A673 (cell line): ENCODE measurements at regions not wholly inside any gene's neighbourhood (a gene's known extent, or its start where the extent isn't known, plus 50 kb on each side); places are given as distances from the start of the nearest gene placed in this dataset. TPM values are rescaled to one million over a fixed set of nuclear protein-coding genes. Genes with fewer than 3 reads are reported as not detected.

Experiments used
- BruUV-seq: library from RNA; stranded (reverse); fragments of 400-500 nt; replicated peaks from 2 replicates; lab custom pipeline; 2021; lab: Mats Ljungman, UMichigan
- CTCF ChIA-PET: fragments of 300-600 bp; sonication (Branson Sonifier 250); formaldehyde crosslinking; loops from one replicate; lab custom pipeline; 2022; ENCODE audit warnings: antibody characterized with exemption; lab: Charles Lee
- POLR2A ChIA-PET: fragments of 300-600 bp; sonication (Branson Sonifier 250); formaldehyde crosslinking; loops from one replicate; lab custom pipeline; 2022; ENCODE audit warnings: antibody characterized with exemption; ENCODE audit not compliant: low non-redundant PET; lab: Charles Lee
- DNase-seq: peaks from one replicate; pipeline ENCODE4 v3.0.0-alpha.2; 2015; ENCODE audit warnings: low spot score
- H3K27ac ChIP-seq: fragments of 200-600 bp; sonication (generic); 2 replicates; pipeline ENCODE4 v1.5.1; 2016; ENCODE audit warnings: mixed run types, low read depth, mild to moderate bottlenecking, mixed read lengths, antibody characterized with exemption, low read length; ENCODE audit not compliant: poor library complexity, severe bottlenecking
- H3K27me3 ChIP-seq: fragments of 200-600 bp; sonication (generic); replicated peaks from 2 replicates; pipeline ENCODE4 v1.6.1; 2017; ENCODE audit warnings: mixed run types, low read depth, mild to moderate bottlenecking, mixed read lengths, antibody characterized with exemption, low read length; ENCODE audit not compliant: insufficient read depth, poor library complexity
- H3K36me3 ChIP-seq: fragments of 200-600 bp; sonication (generic); 2 replicates; pipeline ENCODE4 v1.6.1; 2016; ENCODE audit warnings: mixed run types, mild to moderate bottlenecking, mixed read lengths, antibody characterized with exemption, low read length; ENCODE audit not compliant: insufficient read depth, poor library complexity, severe bottlenecking
- H3K4me1 ChIP-seq: fragments of 200-600 bp; sonication (generic); 2 replicates; pipeline ENCODE4 v1.6.1; 2017; ENCODE audit warnings: mixed run types, mild to moderate bottlenecking, mixed read lengths, antibody characterized with exemption, low read length; ENCODE audit not compliant: insufficient read depth, poor library complexity, severe bottlenecking
- H3K4me3 ChIP-seq: fragments of 200-600 bp; sonication (generic); 2 replicates; pipeline ENCODE4 v1.5.1; 2016; ENCODE audit warnings: low read depth, mixed run types, mild to moderate bottlenecking, mixed read lengths, low read length; ENCODE audit not compliant: poor library complexity, severe bottlenecking
- H3K9me3 ChIP-seq: fragments of 200-600 bp; sonication (generic); 2 replicates; pipeline ENCODE4 v1.6.1; 2016; ENCODE audit warnings: mixed run types, low read depth, mild to moderate bottlenecking, mixed read lengths, antibody characterized with exemption, low read length; ENCODE audit not compliant: poor library complexity, severe bottlenecking
- EZH2 ChIP-seq: fragments of 200-600 bp; sonication (generic); IDR thresholded peaks from 2 replicates; pipeline ENCODE4 v1.6.1; 2017; ENCODE audit warnings: borderline replicate concordance, low read depth, mild to moderate bottlenecking, mixed read lengths, antibody characterized with exemption, low read length; ENCODE audit not compliant: poor library complexity, severe bottlenecking
- intact Hi-C: fragments of 100-400 bp; cut with micrococcal nuclease; formaldehyde crosslinking; loops from one replicate; pipeline ENCODE4 v1.10.0; 2022; ENCODE audit not compliant: unreplicated experiment
- microRNA-seq: library from miRNA; unstranded; fragments of <30 nt; microRNA quantifications from one replicate; pipeline ENCODE4 v1.2.0, GENCODE V29; 2021
- TF ChIP-seq, protein P1 (sequence below): fragments of 300-800, 200-600 bp; sonication (generic); conservative IDR thresholded peaks from 2 replicates; pipeline ENCODE4 v1.5.1; 2017; ENCODE audit warnings: low read depth, mild to moderate bottlenecking, antibody characterized with exemption, low read length, moderate library complexity, mixed read lengths

DNA sequence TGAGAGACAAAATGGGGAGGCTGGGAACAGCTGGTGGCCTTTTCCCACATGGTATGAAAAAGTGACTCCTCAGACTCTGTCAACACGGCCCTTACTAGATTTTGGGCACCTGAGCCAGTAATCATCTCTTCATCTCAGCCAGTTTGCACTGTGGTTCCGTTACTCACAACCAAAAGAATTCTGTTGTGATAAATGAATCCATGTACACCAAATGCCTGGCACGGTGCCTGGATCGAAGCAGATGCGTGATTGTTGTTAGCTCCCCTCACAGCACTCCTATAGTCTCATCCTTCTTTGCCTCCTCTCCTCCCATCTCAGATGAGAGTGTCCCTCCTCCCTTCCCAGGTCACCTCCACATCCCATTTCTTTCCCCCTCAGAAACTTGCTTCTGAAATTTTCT is 57.9 kb upstream of the GJB5 start:
- intact Hi-C loops: no loop called here
- no peak for DNase-seq
- TF ChIP-seq, protein P1, sequence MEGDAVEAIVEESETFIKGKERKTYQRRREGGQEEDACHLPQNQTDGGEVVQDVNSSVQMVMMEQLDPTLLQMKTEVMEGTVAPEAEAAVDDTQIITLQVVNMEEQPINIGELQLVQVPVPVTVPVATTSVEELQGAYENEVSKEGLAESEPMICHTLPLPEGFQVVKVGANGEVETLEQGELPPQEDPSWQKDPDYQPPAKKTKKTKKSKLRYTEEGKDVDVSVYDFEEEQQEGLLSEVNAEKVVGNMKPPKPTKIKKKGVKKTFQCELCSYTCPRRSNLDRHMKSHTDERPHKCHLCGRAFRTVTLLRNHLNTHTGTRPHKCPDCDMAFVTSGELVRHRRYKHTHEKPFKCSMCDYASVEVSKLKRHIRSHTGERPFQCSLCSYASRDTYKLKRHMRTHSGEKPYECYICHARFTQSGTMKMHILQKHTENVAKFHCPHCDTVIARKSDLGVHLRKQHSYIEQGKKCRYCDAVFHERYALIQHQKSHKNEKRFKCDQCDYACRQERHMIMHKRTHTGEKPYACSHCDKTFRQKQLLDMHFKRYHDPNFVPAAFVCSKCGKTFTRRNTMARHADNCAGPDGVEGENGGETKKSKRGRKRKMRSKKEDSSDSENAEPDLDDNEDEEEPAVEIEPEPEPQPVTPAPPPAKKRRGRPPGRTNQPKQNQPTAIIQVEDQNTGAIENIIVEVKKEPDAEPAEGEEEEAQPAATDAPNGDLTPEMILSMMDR: no peak
- no peak for TF ChIP-seq EZH2

DNA sequence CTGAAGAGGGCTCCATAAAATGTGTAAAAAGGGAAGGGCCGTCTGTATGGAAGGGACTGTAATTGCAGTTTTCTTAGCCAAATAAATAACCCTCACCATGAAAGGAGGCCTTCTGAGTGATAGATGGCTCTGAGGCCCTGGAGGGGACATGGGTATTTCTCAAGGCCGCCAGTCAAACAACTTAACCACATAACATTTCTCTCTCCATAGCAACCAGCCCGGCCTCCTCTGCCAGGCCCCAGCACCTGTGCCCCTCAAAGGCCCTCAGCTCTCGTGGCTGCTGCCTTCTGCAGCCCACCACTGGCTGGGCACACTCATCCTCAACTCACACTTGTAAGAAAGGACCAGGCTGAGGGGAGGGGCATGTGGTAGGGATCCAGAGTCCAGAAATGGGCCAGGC is 57.0 kb upstream of the GJB5 start:
- ChIA-PET POLR2A (no interaction called here), CTCF (no interaction called here)
- no peak for TF ChIP-seq EZH2
- TF ChIP-seq, protein P1: no peak
- Histone ChIP-seq H3K4me1 (no peaks in the 10 kb centered on the region), H3K27me3 (peaks cover 14% of the 10 kb centered on the region), H3K9me3 (no peaks in the 10 kb centered on the region), H3K27ac (no peak overlapping the region), H3K4me3 (no peak overlapping the region), H3K36me3 (no peaks in the 10 kb centered on the region)
- BruUV-seq: no TSS peak
- intact Hi-C loops: no loop called here
- DNase-seq: no peak

More for the DNA sequence above, 57.9 kb upstream of the GJB5 start:
- ChIA-PET POLR2A (no interaction called here), CTCF (no interaction called here)
- BruUV-seq: no TSS peak
- H3K27ac ChIP-seq: no peak overlapping the region
- H3K27me3 ChIP-seq: peaks cover 17% of the 10 kb centered on the region
- H3K9me3 ChIP-seq: no peaks in the 10 kb centered on the region
- no peaks in the 10 kb centered on the region for H3K36me3 ChIP-seq
- no peak overlapping the region for H3K4me3 ChIP-seq
- H3K4me1 ChIP-seq: no peaks in the 10 kb centered on the region

DNA sequence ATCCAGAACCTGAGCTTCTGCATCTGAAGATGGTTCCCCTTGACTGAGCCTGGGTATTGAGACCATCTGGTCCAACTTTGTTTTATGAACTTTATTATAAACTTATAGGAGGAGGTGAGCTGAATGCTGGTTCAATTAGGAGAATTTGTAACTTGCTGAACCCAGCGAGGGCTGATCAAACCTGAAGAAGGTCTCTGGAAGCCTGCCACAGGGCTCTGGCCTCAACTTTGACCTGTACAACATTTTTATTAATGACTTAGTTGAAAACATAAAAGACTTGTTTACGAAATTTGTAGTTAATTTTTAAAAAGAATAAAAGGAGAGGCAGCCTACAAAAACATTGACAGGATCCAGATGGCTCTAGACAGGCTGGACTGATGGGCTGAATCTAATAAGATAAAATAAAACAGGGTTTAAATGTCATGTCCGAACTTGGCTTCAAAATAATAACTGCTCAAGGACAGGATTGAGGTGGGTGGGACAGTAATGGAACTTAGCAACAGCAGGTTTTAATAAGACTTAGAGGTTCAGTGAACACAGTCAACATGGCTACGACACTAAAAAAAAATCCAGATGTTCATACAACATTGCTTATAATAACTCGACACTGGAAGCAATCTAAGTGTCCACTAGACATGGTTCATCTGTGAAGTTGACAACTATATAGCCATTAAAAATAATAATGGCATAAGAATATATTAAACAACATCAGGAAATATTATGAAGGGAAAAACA is 53.4 kb upstream of the GJB5 start:
- ChIA-PET POLR2A (no interaction called here), CTCF (no interaction called here)
- Histone ChIP-seq H3K9me3 (no peaks in the 10 kb centered on the region), H3K4me3 (no peak overlapping the region), H3K4me1 (no peaks in the 10 kb centered on the region), H3K27ac (no peak overlapping the region), H3K27me3 (peaks cover 41% of the 10 kb centered on the region), H3K36me3 (no peaks in the 10 kb centered on the region)
- DNase-seq: no peak
- TF ChIP-seq EZH2: no peak
- TF ChIP-seq, protein P1: no peak
- intact Hi-C loops: no loop called here
- BruUV-seq: no TSS peak

Small RNA genes in the stretch of these regions (microRNA-seq; reads per million reads assigned to microRNA genes)
- gene MIR552: not detected
